ENCODE measurements at regions not wholly inside any gene's neighbourhood (a gene's known extent, or its start where the extent isn't known, plus 50 kb on each side); places are given as distances from the start of the nearest gene placed in this dataset.

GRCh38 chr16:77666771-77667170, 55.5 kb upstream of the NUDT7 start:
- ATAC-seq = no peak
- CTCF ChIA-PET = interaction anchor here (0.7 to 4.5 kb wide), 4 partner anchors 10 to 430 kb away, joined by 3 to 14 read pairs (median 4); no protein-coding TSS in a partner anchor

GRCh38 chr16:77668201-77668600, 54.1 kb upstream of the NUDT7 start:
- TF ChIP-seq NR3C1 (IDR thresholded peaks at IDR 0.05) (no peak), PBX3 (IDR thresholded peaks at IDR 0.05) (no peak), POLR2AphosphoS2 (conservative IDR thresholded peaks at IDR 0.05; ENCODE audit: low read length) (no peak), ZFP36 (IDR thresholded peaks at IDR 0.05; ENCODE audit: borderline replicate concordance, partially characterized antibody) (no peak), HOXB13 (CRISPR knock-in tag; IDR thresholded peaks at IDR 0.05; ENCODE audit: low read depth) (no peak), EP300 (IDR thresholded peaks at IDR 0.05) (no peak), NFE2L2 (conservative IDR thresholded peaks at IDR 0.05; ENCODE audit: low read length) (no peak), CHD2 (IDR thresholded peaks at IDR 0.05; ENCODE audit: low read length, partially characterized antibody) (no peak), ESRRA (IDR thresholded peaks at IDR 0.05; ENCODE audit: borderline replicate concordance, low read length) (no peak), NPAS2 (CRISPR knock-in tag; IDR thresholded peaks at IDR 0.05; ENCODE audit: borderline replicate concordance) (no peak)
- ATAC-seq = no peak

More at GRCh38 chr16:77666771-77667170, 55.5 kb upstream of the NUDT7 start:
- POLR2A ChIA-PET = no interaction called here
- TF ChIP-seq CBX2 (IDR thresholded peaks at IDR 0.05; ENCODE audit: borderline replicate concordance, low read depth) = no peak
- no peak for TF ChIP-seq EHF (CRISPR knock-in tag; IDR thresholded peaks at IDR 0.05)
- no peak for TF ChIP-seq EP300 (IDR thresholded peaks at IDR 0.05)
- TF ChIP-seq REST (IDR thresholded peaks at IDR 0.05) = no peak
- no peak for TF ChIP-seq RARB (CRISPR knock-in tag; IDR thresholded peaks at IDR 0.05)
- TF ChIP-seq ATOH8 (CRISPR knock-in tag; IDR thresholded peaks at IDR 0.05; ENCODE audit: low read depth) = no peak
- Histone ChIP-seq H3K4me3 (no peak overlapping the region), H3K4me1 (no peaks in the 10 kb centered on the region), H3K27ac (no peak overlapping the region), H3K4me2 (no peak overlapping the region), H3K9me3 (peaks cover 5% of the 10 kb centered on the region; the same call in 1 of the 3 replicates)
- no peak for FAIRE-seq
- WGBS (ENCODE audit: missing lambda C conversion rate) = 34% methylated on average over 3 of the region's 3 CpGs
- no peak for DNase-seq (ENCODE audit: low read depth in 1 of 2, low spot score in 1 of 2)

GRCh38 chr16:77669057-77669456, 53.3 kb upstream of the NUDT7 start:
- FAIRE-seq (no peak), DNase-seq (ENCODE audit: low read depth in 1 of 2, low spot score in 1 of 2) (no peak), ATAC-seq (no peak)
- Histone ChIP-seq H3K4me3 (no peak overlapping the region), H3K9me3 (no peaks in the 10 kb centered on the region; the same call in 2 of the 3 replicates), H3K4me1 (no peaks in the 10 kb centered on the region), H3K4me2 (no peak overlapping the region), H3K27ac (no peak overlapping the region)
- CTCF ChIA-PET = no interaction called here
- TF ChIP-seq POLR2AphosphoS2 (conservative IDR thresholded peaks at IDR 0.05; ENCODE audit: low read length) = no peak
- 11% methylated on average over 3 of the region's 3 CpGs for WGBS (ENCODE audit: missing lambda C conversion rate)
- POLR2A ChIA-PET = no interaction called here

More at GRCh38 chr16:77668201-77668600, 54.1 kb upstream of the NUDT7 start:
- Histone ChIP-seq H3K4me1 (no peaks in the 10 kb centered on the region), H3K27ac (no peak overlapping the region), H3K4me3 (no peak overlapping the region), H3K9me3 (no peaks in the 10 kb centered on the region; the same call in 2 of the 3 replicates), H3K4me2 (no peak overlapping the region)
- WGBS (ENCODE audit: missing lambda C conversion rate) = 59% methylated on average over 1 of the region's 1 CpG
- no peak for FAIRE-seq
- no peak for DNase-seq (ENCODE audit: low read depth in 1 of 2, low spot score in 1 of 2)
- ChIA-PET CTCF (interaction anchor here (0.7 to 1.4 kb wide), 2 partner anchors 66 to 335 kb away, joined by 3 to 4 read pairs; no protein-coding TSS in a partner anchor), POLR2A (no interaction called here)
